Neural crest cell (in vitro differentiated cells): ENCODE measurements at regions not wholly inside any gene's neighbourhood (a gene's known extent, or its start where the extent isn't known, plus 50 kb on each side); places are given as distances from the start of the nearest gene placed in this dataset.

Experiments
- DNase-seq: peaks from one replicate; pipeline ENCODE4 v3.0.0; 2021; ENCODE audit warnings: low read depth, mixed read lengths, low spot score
- H3K27ac Mint-ChIP-seq: one replicate; pipeline ENCODE4 v1.8.0; 2021; ENCODE audit warnings: mild to moderate bottlenecking, mixed read lengths; ENCODE audit not compliant: unreplicated experiment
- H3K27me3 Mint-ChIP-seq: 2 replicates; pipeline ENCODE4 v1.8.0; 2021; ENCODE audit warnings: low read depth, mild to moderate bottlenecking, mixed read lengths
- H3K36me3 Mint-ChIP-seq: 2 replicates; pipeline ENCODE4 v1.8.0; 2021; ENCODE audit warnings: low read depth, mild to moderate bottlenecking, mixed read lengths
- H3K4me1 Mint-ChIP-seq: 2 replicates; pipeline ENCODE4 v1.8.0; 2021; ENCODE audit warnings: mixed read lengths
- H3K4me3 Mint-ChIP-seq: one replicate; pipeline ENCODE4 v1.8.0; 2021; ENCODE audit warnings: mild to moderate bottlenecking, mixed read lengths
- H3K9me3 Mint-ChIP-seq: 2 replicates; pipeline ENCODE4 v1.8.0; 2021; ENCODE audit warnings: mixed read lengths
- CTCF ChIP-seq: fragments of 200-600 bp; sonication (generic); conservative IDR thresholded peaks from 2 replicates; pipeline ENCODE4 v1.5.0; 2021; ENCODE audit warnings: antibody characterized with exemption, mild to moderate bottlenecking

- Mint-ChIP-seq H3K36me3 (no peaks in the 10 kb centered on the region), H3K4me3 (no peak overlapping the region), H3K9me3 (no peaks in the 10 kb centered on the region), H3K4me1 (no peaks in the 10 kb centered on the region), H3K27me3 (no peaks in the 10 kb centered on the region), H3K27ac (no peak overlapping the region)
- DNase-seq, result no peak
- TF ChIP-seq CTCF, result no peak
Observed at GRCh38 chr7:118496138-118496644, 271.7 kb downstream of the ANKRD7 start.

- Mint-ChIP-seq H3K36me3 (no peaks in the 10 kb centered on the region), H3K4me1 (no peaks in the 10 kb centered on the region), H3K4me3 (no peak overlapping the region), H3K9me3 (no peaks in the 10 kb centered on the region), H3K27me3 (no peaks in the 10 kb centered on the region), H3K27ac (no peak overlapping the region)
- DNase-seq, result no peak
- no peak for TF ChIP-seq CTCF
Observed at GRCh38 chr7:118502235-118502634, 277.7 kb downstream of the ANKRD7 start.

- no peaks in the 10 kb centered on the region for H3K9me3 Mint-ChIP-seq
- TF ChIP-seq CTCF, result no peak
- DNase-seq, result no peak
- no peaks in the 10 kb centered on the region for H3K36me3 Mint-ChIP-seq
- H3K4me1 Mint-ChIP-seq, result peaks cover 5% of the 10 kb centered on the region
- no peak overlapping the region for H3K4me3 Mint-ChIP-seq
- no peaks in the 10 kb centered on the region for H3K27me3 Mint-ChIP-seq
- H3K27ac Mint-ChIP-seq, result peak overlapping the region; percentile 44
Observed at GRCh38 chr7:118511146-118511545, 286.6 kb downstream of the ANKRD7 start.

GRCh38 chr7:118517275-118517674 lies 292.8 kb downstream of the ANKRD7 start:
- no peak for TF ChIP-seq CTCF
- no peak overlapping the region for H3K4me3 Mint-ChIP-seq
- H3K27me3 Mint-ChIP-seq, result no peaks in the 10 kb centered on the region
- no peaks in the 10 kb centered on the region for H3K4me1 Mint-ChIP-seq
- H3K36me3 Mint-ChIP-seq, result no peaks in the 10 kb centered on the region
- no peaks in the 10 kb centered on the region for H3K9me3 Mint-ChIP-seq
- DNase-seq, result no peak
- H3K27ac Mint-ChIP-seq, result no peak overlapping the region

GRCh38 chr7:118525020-118525419 lies 300.5 kb downstream of the ANKRD7 start:
- H3K27me3 Mint-ChIP-seq, result no peaks in the 10 kb centered on the region
- peaks cover 4% of the 10 kb centered on the region for H3K9me3 Mint-ChIP-seq
- no peak for DNase-seq
- no peaks in the 10 kb centered on the region for H3K36me3 Mint-ChIP-seq
- H3K4me3 Mint-ChIP-seq, result no peak overlapping the region
- no peak for TF ChIP-seq CTCF
- H3K4me1 Mint-ChIP-seq, result no peaks in the 10 kb centered on the region
- no peak overlapping the region for H3K27ac Mint-ChIP-seq

GRCh38 chr7:118531566-118531965 lies 307.1 kb downstream of the ANKRD7 start:
- DNase-seq, result no peak
- H3K27ac Mint-ChIP-seq, result no peak overlapping the region
- no peak for TF ChIP-seq CTCF

More at GRCh38 chr7:118531566-118531965, 307.1 kb downstream of the ANKRD7 start:
- Mint-ChIP-seq H3K36me3 (no peaks in the 10 kb centered on the region), H3K9me3 (no peaks in the 10 kb centered on the region), H3K4me1 (no peaks in the 10 kb centered on the region), H3K27me3 (no peaks in the 10 kb centered on the region), H3K4me3 (no peak overlapping the region)
